VCaP (cell line): ENCODE measurements at regions not wholly inside any gene's neighbourhood (a gene's known extent, or its start where the extent isn't known, plus 50 kb on each side); places are given as distances from the start of the nearest gene placed in this dataset.

ENCODE experiments used
- H3K27ac ChIP-seq: fragments of 450-650 bp; 2 replicates; pipeline ENCODE4 v1.5.1; 2017
- CTCF ChIP-seq: fragments of 450-650 bp; conservative IDR thresholded peaks from 2 replicates; pipeline ENCODE4 v1.5.1; 2017; ENCODE audit warnings: mild to moderate bottlenecking, moderate library complexity

GRCh38 chr17:79330229-79330628 lies 255.6 kb downstream of the ENGASE start:
- H3K27ac ChIP-seq, result no peak overlapping the region
- TF ChIP-seq CTCF, result no peak

GRCh38 chr17:79326814-79327213 lies 252.2 kb downstream of the ENGASE start:
- no peak overlapping the region for H3K27ac ChIP-seq
- no peak for TF ChIP-seq CTCF

- TF ChIP-seq CTCF, result no peak
- H3K27ac ChIP-seq, result no peak overlapping the region
These were observed 251.2 kb downstream of the ENGASE start for GRCh38 chr17:79325709-79326430.

- no peak overlapping the region for H3K27ac ChIP-seq
- TF ChIP-seq CTCF, result no peak
These were observed 249.6 kb downstream of the ENGASE start for GRCh38 chr17:79324194-79324593.

DNA sequence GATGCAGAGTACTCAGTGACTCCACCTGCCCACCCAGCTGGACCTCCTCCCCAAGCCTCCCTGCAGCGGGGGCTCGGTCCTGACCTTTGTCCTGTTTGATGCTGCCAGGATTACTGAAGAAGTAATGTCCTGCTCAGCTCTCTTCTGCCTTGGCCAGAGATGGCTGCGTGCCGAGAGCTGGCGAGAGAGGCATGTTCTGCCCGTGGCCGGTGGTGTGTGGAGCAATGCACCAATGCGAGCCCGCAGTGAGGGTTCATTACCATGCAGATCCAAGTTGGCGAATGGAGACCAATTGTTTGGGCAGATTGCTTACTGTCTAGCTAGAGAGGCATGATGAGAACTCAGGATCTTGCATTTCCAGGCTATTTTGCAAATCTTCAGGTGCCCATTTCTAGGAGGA lies 248.9 kb downstream of the ENGASE start:
- no peak for TF ChIP-seq CTCF
- no peak overlapping the region for H3K27ac ChIP-seq

GRCh38 chr17:79322211-79323123 lies 247.8 kb downstream of the ENGASE start:
- H3K27ac ChIP-seq, result no peak overlapping the region
- no peak for TF ChIP-seq CTCF

- H3K27ac ChIP-seq, result no peak overlapping the region
- no peak for TF ChIP-seq CTCF
These were observed 245.7 kb downstream of the ENGASE start for GRCh38 chr17:79320331-79320730.
